ENCODE measurements at regions not wholly inside any gene's neighbourhood (a gene's known extent, or its start where the extent isn't known, plus 50 kb on each side); places are given as distances from the start of the nearest gene placed in this dataset.

DNA sequence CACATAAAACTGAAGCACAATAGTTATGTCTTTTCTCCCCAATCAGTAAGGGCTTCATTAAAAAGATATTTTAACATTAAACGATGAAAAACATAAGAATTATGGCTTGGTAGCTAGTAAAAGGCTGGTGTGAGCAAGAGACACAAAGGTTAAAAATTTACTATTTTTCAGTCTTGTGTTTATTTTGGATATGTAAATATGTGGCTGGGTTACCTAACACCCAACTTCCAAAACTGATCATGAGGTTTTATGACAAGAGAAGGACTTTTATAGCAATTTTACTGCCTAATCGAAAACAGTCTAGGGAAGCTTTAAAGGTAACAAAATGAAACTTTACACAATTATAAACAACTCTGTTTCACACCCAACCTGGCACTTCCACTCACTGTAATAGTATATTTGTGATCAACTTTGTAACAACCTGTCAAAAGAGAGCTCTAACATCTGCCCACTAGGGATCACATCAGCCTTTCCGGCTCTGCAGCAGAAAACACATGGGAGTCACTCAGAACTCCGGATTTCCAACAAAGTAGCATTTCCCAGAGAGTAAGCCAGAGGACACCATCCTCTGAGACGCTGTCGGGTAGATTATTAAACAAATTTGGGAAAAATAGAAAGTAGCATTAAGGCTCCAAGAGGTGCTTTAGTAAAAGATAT is 123.4 kb upstream of the C2CD4B start:
- H3K27me3 Mint-ChIP-seq (ENCODE audit: unreplicated experiment): peaks cover 2% of the 10 kb centered on the region
- no peaks in the 10 kb centered on the region for H3K9me3 Mint-ChIP-seq (ENCODE audit: unreplicated experiment)
- H3K4me3 Mint-ChIP-seq (ENCODE audit: unreplicated experiment): no peak overlapping the region
- H3K27ac Mint-ChIP-seq (ENCODE audit: unreplicated experiment): no peak overlapping the region
- no peaks in the 10 kb centered on the region for H3K4me1 Mint-ChIP-seq (ENCODE audit: low read depth, unreplicated experiment)
- DNase-seq: no peak
- H3K36me3 Mint-ChIP-seq (ENCODE audit: unreplicated experiment): no peaks in the 10 kb centered on the region
- TF ChIP-seq, protein P1, sequence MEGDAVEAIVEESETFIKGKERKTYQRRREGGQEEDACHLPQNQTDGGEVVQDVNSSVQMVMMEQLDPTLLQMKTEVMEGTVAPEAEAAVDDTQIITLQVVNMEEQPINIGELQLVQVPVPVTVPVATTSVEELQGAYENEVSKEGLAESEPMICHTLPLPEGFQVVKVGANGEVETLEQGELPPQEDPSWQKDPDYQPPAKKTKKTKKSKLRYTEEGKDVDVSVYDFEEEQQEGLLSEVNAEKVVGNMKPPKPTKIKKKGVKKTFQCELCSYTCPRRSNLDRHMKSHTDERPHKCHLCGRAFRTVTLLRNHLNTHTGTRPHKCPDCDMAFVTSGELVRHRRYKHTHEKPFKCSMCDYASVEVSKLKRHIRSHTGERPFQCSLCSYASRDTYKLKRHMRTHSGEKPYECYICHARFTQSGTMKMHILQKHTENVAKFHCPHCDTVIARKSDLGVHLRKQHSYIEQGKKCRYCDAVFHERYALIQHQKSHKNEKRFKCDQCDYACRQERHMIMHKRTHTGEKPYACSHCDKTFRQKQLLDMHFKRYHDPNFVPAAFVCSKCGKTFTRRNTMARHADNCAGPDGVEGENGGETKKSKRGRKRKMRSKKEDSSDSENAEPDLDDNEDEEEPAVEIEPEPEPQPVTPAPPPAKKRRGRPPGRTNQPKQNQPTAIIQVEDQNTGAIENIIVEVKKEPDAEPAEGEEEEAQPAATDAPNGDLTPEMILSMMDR (IDR thresholded peaks at IDR 0.05; ENCODE audit: partially characterized antibody, unreplicated experiment): no peak

DNA sequence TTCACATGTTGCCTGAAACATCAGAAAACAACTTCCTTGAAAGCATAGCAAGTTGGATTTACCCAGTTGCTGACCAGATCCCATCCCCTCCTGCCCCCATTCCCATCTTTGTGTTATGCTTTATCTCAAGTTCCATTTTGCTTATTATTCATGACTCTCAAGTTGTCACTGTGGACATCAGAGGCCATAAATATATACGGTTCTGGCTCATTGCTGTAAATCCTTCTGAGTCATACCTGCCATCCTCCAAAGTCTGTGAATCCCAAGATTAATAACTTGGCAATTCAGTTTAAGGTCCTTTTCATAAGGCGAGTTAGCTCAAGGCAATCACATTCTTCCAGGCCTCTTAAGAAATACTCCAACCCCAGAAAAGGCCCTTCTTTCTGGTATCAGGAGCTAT is 126.2 kb upstream of the C2CD4B start:
- H3K36me3 Mint-ChIP-seq (ENCODE audit: unreplicated experiment): peaks cover 4% of the 10 kb centered on the region
- no peaks in the 10 kb centered on the region for H3K9me3 Mint-ChIP-seq (ENCODE audit: unreplicated experiment)
- peaks cover 2% of the 10 kb centered on the region for H3K27me3 Mint-ChIP-seq (ENCODE audit: unreplicated experiment)
- no peak overlapping the region for H3K27ac Mint-ChIP-seq (ENCODE audit: unreplicated experiment)
- no peak for DNase-seq
- H3K4me3 Mint-ChIP-seq (ENCODE audit: unreplicated experiment): no peak overlapping the region
- H3K4me1 Mint-ChIP-seq (ENCODE audit: low read depth, unreplicated experiment): peaks cover 5% of the 10 kb centered on the region
- TF ChIP-seq, protein P1 (IDR thresholded peaks at IDR 0.05; ENCODE audit: partially characterized antibody, unreplicated experiment): no peak

DNA sequence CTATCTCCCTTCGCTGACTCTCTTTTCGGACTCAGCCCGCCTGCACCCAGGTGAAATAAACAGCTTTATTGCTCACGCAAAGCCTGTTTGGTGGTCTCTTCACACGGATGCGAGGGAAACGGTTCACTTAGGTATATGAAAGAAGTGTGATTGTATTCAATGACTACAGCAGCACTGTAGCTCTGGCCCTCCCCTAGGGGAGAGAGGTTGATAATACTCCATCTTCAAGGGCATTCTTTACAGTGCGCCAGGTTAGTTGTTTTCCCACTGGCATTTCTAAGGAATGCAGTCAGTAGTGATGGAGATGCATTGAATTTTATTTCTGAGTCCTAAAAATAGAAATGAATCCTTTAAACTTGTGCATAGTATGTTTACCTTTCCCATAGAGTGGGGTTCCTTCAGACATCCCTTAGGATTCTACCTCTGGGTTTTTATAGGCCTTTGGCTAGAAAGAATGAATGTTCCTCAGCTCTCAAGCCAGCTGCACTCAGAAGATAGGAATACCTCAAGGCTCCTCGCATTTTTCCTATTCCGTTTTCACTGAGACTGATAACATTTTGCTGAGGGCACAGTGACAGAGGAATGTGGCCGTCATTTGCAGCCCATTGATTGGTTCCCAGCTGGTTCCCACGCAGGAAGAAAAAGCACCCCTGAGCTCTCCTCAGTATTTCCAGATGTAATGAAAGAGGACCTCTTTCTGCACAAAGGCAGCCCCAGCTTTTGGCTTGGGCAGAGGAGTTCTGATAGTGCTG is 131.8 kb upstream of the C2CD4B start:
- TF ChIP-seq, protein P1 (IDR thresholded peaks at IDR 0.05; ENCODE audit: partially characterized antibody, unreplicated experiment): no peak
- Mint-ChIP-seq H3K36me3 (ENCODE audit: unreplicated experiment) (peaks cover 4% of the 10 kb centered on the region), H3K9me3 (ENCODE audit: unreplicated experiment) (no peaks in the 10 kb centered on the region), H3K27me3 (ENCODE audit: unreplicated experiment) (peaks cover 2% of the 10 kb centered on the region), H3K4me3 (ENCODE audit: unreplicated experiment) (no peak overlapping the region), H3K27ac (ENCODE audit: unreplicated experiment) (no peak overlapping the region), H3K4me1 (ENCODE audit: low read depth, unreplicated experiment) (peaks cover 5% of the 10 kb centered on the region)
- no peak for DNase-seq

DNA sequence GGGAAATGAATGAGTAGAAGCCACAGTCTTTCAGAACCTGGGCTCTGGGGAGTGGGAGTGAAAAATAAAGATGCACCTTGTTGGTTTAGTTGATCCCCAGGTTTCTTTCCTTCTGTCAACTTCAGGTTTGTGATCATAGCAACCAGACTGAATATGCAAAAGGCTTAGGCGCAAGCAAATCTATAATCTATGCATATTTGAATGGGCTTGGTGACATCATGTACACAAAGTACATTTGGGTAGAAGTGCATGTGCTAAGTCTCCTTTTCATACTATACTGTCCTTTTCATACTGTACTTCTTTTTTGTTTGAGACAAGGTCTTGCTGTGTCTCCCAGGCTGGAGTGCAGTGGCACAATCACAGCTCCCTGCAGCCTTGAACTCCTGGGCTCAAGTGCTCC is 132.4 kb upstream of the C2CD4B start:
- DNase-seq: no peak
- Mint-ChIP-seq H3K27me3 (ENCODE audit: unreplicated experiment) (peaks cover 2% of the 10 kb centered on the region), H3K9me3 (ENCODE audit: unreplicated experiment) (no peaks in the 10 kb centered on the region), H3K27ac (ENCODE audit: unreplicated experiment) (no peak overlapping the region), H3K4me3 (ENCODE audit: unreplicated experiment) (no peak overlapping the region), H3K4me1 (ENCODE audit: low read depth, unreplicated experiment) (peaks cover 5% of the 10 kb centered on the region), H3K36me3 (ENCODE audit: unreplicated experiment) (peaks cover 4% of the 10 kb centered on the region)
- TF ChIP-seq, protein P1 (IDR thresholded peaks at IDR 0.05; ENCODE audit: partially characterized antibody, unreplicated experiment): no peak

DNA sequence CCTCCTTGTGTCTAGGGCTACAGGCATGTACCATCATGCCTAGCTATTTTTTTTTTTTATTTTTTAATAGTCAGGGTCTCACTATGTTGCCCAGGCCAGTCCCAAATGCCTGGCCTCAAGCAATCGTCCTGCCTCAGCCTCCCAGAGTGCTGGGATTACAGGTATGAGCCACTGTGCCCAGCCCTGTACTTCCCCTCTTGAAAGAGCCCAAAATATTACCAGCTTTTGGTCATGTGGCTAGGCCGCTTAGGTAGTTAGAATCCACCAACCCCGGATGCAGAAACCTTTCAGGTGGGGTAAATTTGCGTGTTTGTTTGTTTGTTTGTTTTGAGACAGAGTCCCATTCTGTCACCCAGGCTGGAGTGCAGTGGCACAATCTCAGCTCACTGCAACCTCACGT is 132.8 kb upstream of the C2CD4B start:
- Mint-ChIP-seq H3K27ac (ENCODE audit: unreplicated experiment) (no peak overlapping the region), H3K27me3 (ENCODE audit: unreplicated experiment) (peaks cover 2% of the 10 kb centered on the region), H3K36me3 (ENCODE audit: unreplicated experiment) (peaks cover 4% of the 10 kb centered on the region), H3K9me3 (ENCODE audit: unreplicated experiment) (no peaks in the 10 kb centered on the region), H3K4me3 (ENCODE audit: unreplicated experiment) (no peak overlapping the region), H3K4me1 (ENCODE audit: low read depth, unreplicated experiment) (peaks cover 5% of the 10 kb centered on the region)
- no peak for DNase-seq
- TF ChIP-seq, protein P1 (IDR thresholded peaks at IDR 0.05; ENCODE audit: partially characterized antibody, unreplicated experiment): no peak

All from glutamatergic neuron (in vitro differentiated cells).